Endothelial cell of umbilical vein (primary cell): ENCODE measurements at regions not wholly inside any gene's neighbourhood (a gene's known extent, or its start where the extent isn't known, plus 50 kb on each side); places are given as distances from the start of the nearest gene placed in this dataset.

Experiments
- BruUV-seq: library from RNA; stranded (reverse); fragments of 400-500 nt; replicated peaks from 2 replicates; lab custom pipeline; 2021; lab: Mats Ljungman, UMichigan
- CTCF ChIA-PET: fragments of 300-600, 350-600 bp; sonication (Branson Sonifier 250); formaldehyde crosslinking; loops from one replicate; lab custom pipeline; 2021; ENCODE audit warnings: antibody characterized with exemption, inconsistent platforms; lab: Charles Lee
- POLR2A ChIA-PET: fragments of 300-600, 350-600 bp; sonication (Branson Sonifier 250); formaldehyde crosslinking; loops from one replicate; lab custom pipeline; 2021; ENCODE audit warnings: antibody characterized with exemption, inconsistent platforms; lab: Charles Lee
- DNase-seq: peaks from one replicate; pipeline ENCODE4 v3.0.0-alpha.2; 2011; ENCODE audit warnings: low read depth, low spot score
- FAIRE-seq: peaks from 2 replicates; lab custom pipeline; 2011; peaks lifted over from hg19 to GRCh38; lab: Jason Lieb, UNC
- H2AFZ ChIP-seq: 2 replicates; pipeline ENCODE4 v1.6.0; 2012; ENCODE audit warnings: low read depth, low read length, control low read depth, inconsistent platforms
- H3K27ac ChIP-seq: 2 replicates; pipeline ENCODE4 v1.5.1; 2011; ENCODE audit warnings: low read depth, mild to moderate bottlenecking, control low read depth, low read length, moderate library complexity; ENCODE audit not compliant: insufficient read depth
- H3K27me3 ChIP-seq, 2 experiments: 2 replicates each; pipeline versions ENCODE4 v1.6.0 to v1.6.1; 2011; ENCODE audit warnings: low read length in 2 of 2, mixed read lengths in 1 of 2; ENCODE audit not compliant: control insufficient read depth in 2 of 2, insufficient read depth in 2 of 2
- H3K36me3 ChIP-seq, 2 experiments: 2 replicates in 1 of 2; 3 replicates in 1 of 2; pipeline ENCODE4 v1.5.1; 2011; ENCODE audit warnings: low read length in 2 of 2, mild to moderate bottlenecking in 1 of 2, moderate library complexity in 1 of 2; ENCODE audit not compliant: control insufficient read depth in 2 of 2, insufficient read depth in 2 of 2; ENCODE audit errors: extremely low read depth in 1 of 2
- H3K4me1 ChIP-seq: 3 replicates; pipeline ENCODE4 v1.5.1; 2011; ENCODE audit warnings: mild to moderate bottlenecking, low read length; ENCODE audit not compliant: control insufficient read depth, insufficient read depth; ENCODE audit errors: extremely low read depth
- H3K4me2 ChIP-seq: 2 replicates; pipeline ENCODE4 v1.6.1; 2011; ENCODE audit warnings: low read length, control low read depth, mixed read lengths; ENCODE audit not compliant: insufficient read depth
- H3K4me3 ChIP-seq, 3 experiments: fragments of 200-600 bp in 1 of 3; sonication (generic), shearing (Covaris generic) in 1 of 3; replicated peaks in 1 of 3; 2 replicates each; pipeline ENCODE4 v1.5.1; 2011 to 2016; ENCODE audit warnings: control low read depth in 3 of 3, low read length in 3 of 3, mild to moderate bottlenecking in 2 of 3, inconsistent platforms in 1 of 3, low read depth in 1 of 3, moderate library complexity in 1 of 3; ENCODE audit not compliant: insufficient read depth in 1 of 3
- H3K79me2 ChIP-seq: 2 replicates; pipeline ENCODE4 v1.6.0; 2012; ENCODE audit warnings: low read length, inconsistent platforms; ENCODE audit not compliant: control insufficient read depth, insufficient read depth
- H3K9ac ChIP-seq: replicated peaks from 2 replicates; pipeline ENCODE3; 2011; ENCODE audit warnings: low read length, control low read depth; ENCODE audit not compliant: insufficient read depth; ENCODE audit errors: extremely low read depth
- H3K9me1 ChIP-seq: replicated peaks from 3 replicates; pipeline ENCODE4 v1.6.0; 2011; ENCODE audit warnings: mild to moderate bottlenecking, low read length; ENCODE audit not compliant: control insufficient read depth, insufficient read depth; ENCODE audit errors: extremely low read depth
- H3K9me3 ChIP-seq: replicated peaks from 2 replicates; pipeline ENCODE4 v1.5.1; 2012; ENCODE audit warnings: low read length, inconsistent platforms; ENCODE audit not compliant: control insufficient read depth, insufficient read depth
- H4K20me1 ChIP-seq: replicated peaks from 2 replicates; pipeline ENCODE3; 2011; ENCODE audit warnings: mild to moderate bottlenecking, low read length; ENCODE audit not compliant: control insufficient read depth, insufficient read depth; ENCODE audit errors: extremely low read depth
- EZH2 ChIP-seq: IDR thresholded peaks from 2 replicates; pipeline ENCODE4 v1.6.1; 2012; ENCODE audit warnings: borderline replicate concordance, low read depth, mild to moderate bottlenecking, moderate library complexity, low read length, inconsistent platforms; ENCODE audit not compliant: severe bottlenecking
- FOS ChIP-seq: IDR thresholded peaks from 2 replicates; pipeline ENCODE4 v1.6.1; 2011; ENCODE audit warnings: mild to moderate bottlenecking, low read length, moderate library complexity, borderline replicate concordance; ENCODE audit not compliant: insufficient read depth
- GATA2 ChIP-seq: IDR thresholded peaks from 2 replicates; pipeline ENCODE4 v1.7.0; 2011; ENCODE audit warnings: low read depth, mild to moderate bottlenecking, moderate library complexity, mixed read lengths, low read length; ENCODE audit not compliant: insufficient read length, insufficient read depth
- JUN ChIP-seq: IDR thresholded peaks from 2 replicates; pipeline ENCODE4 v1.6.1; 2011; ENCODE audit warnings: borderline replicate concordance, low read depth; ENCODE audit not compliant: insufficient read length, insufficient read depth
- MYC ChIP-seq: IDR thresholded peaks from one replicate; pipeline ENCODE4 v1.6.1; 2011; ENCODE audit warnings: mild to moderate bottlenecking, low read depth, low read length
- POLR2A ChIP-seq: IDR thresholded peaks from 2 replicates; pipeline ENCODE4 v1.6.1; 2012; ENCODE audit warnings: low read depth, mild to moderate bottlenecking, control low read depth, low read length
- POLR2AphosphoS5 ChIP-seq: IDR thresholded peaks from 2 replicates; pipeline ENCODE4 v1.6.1; 2012; ENCODE audit warnings: low read depth, mild to moderate bottlenecking, control low read depth, low read length, moderate library complexity; ENCODE audit not compliant: insufficient read depth
- dilution Hi-C: fragments of 300-500 bp; cut with MboI; formaldehyde crosslinking; loops from one replicate; pipeline ENCODE4 v1.15.0; 2019; ENCODE audit warnings: low sequenced_read_pairs; ENCODE audit not compliant: extremely low pct_ligation_motif_present
- intact Hi-C: fragments of 100-400 bp; cut with micrococcal nuclease; formaldehyde crosslinking; loops from one replicate; pipeline ENCODE4 v1.10.0; 2022
- TF ChIP-seq, protein P1 (sequence below), 2 donors: IDR thresholded peaks; 1 replicate in 1 of 2; 2 replicates in 1 of 2; pipeline ENCODE4 v1.5.1; 2011; ENCODE audit warnings: low read length in 2 of 2, mild to moderate bottlenecking in 2 of 2, moderate library complexity in 2 of 2, control low read depth in 1 of 2, inconsistent platforms in 1 of 2, low read depth in 1 of 2; ENCODE audit not compliant: insufficient read depth in 1 of 2; ENCODE audit errors: extremely low read depth in 1 of 2
- TF ChIP-seq, protein P2 (sequence below): IDR thresholded peaks from 2 replicates; pipeline ENCODE4 v1.6.1; 2011; ENCODE audit not compliant: insufficient read depth, insufficient read length

DNA sequence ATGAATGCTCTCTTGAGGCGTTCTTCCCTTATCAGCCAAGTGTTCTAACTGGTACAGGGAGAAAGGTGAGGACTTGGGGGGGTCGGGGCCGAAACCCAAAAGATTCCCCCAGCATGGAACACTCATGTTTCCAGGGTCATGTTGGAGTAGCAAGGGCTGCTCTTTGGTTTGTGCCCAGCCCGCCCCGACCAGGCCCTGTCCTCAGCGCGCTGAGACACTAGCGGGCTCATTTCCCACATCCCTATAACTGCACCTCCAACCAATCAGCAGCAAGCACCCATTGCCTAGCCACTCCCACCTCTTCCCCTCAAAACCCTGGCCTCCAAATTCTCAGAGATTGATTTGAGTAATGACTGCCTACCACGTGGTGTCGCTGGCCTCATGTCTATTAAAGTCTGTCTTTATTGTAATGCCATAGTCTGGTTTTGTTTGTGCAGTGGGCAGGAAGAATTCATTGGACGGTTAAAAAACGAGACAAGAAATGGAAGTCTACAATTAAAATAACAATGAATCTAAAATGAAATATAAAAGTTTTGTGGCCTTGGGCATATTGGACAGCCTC is 1928.4 kb downstream of the STIM2 start:
- ChIA-PET POLR2A (no interaction called here), CTCF (no interaction called here)
- Histone ChIP-seq H3K4me2 (no peak overlapping the region), H3K4me1 (no peaks in the 10 kb centered on the region), H3K36me3 (no peaks in the 10 kb centered on the region), H3K4me3 (no peak overlapping the region), H2AFZ (no peak overlapping the region), H3K9me1 (no peaks in the 10 kb centered on the region), H3K9ac (no peak overlapping the region), H3K27me3 (no peaks in the 10 kb centered on the region), H4K20me1 (no peaks in the 10 kb centered on the region), H3K9me3 (no peaks in the 10 kb centered on the region), H3K79me2 (no peaks in the 10 kb centered on the region), H3K27ac (no peak overlapping the region)
- BruUV-seq, result no TSS peak
- DNase-seq (no peak), FAIRE-seq (no peak)
- intact Hi-C loops (no loop called here), dilution Hi-C loops (no loop called here)
- no peak for TF ChIP-seq GATA2
- TF ChIP-seq, protein P1, sequence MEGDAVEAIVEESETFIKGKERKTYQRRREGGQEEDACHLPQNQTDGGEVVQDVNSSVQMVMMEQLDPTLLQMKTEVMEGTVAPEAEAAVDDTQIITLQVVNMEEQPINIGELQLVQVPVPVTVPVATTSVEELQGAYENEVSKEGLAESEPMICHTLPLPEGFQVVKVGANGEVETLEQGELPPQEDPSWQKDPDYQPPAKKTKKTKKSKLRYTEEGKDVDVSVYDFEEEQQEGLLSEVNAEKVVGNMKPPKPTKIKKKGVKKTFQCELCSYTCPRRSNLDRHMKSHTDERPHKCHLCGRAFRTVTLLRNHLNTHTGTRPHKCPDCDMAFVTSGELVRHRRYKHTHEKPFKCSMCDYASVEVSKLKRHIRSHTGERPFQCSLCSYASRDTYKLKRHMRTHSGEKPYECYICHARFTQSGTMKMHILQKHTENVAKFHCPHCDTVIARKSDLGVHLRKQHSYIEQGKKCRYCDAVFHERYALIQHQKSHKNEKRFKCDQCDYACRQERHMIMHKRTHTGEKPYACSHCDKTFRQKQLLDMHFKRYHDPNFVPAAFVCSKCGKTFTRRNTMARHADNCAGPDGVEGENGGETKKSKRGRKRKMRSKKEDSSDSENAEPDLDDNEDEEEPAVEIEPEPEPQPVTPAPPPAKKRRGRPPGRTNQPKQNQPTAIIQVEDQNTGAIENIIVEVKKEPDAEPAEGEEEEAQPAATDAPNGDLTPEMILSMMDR (IDR thresholded peaks at IDR 0.05; ENCODE audit: extremely low read depth in 1 of 2, insufficient read depth in 1 of 2, low read depth in 1 of 2, low read length in 2 of 2), result no peak
- TF ChIP-seq EZH2, result no peak
- TF ChIP-seq, protein P2, sequence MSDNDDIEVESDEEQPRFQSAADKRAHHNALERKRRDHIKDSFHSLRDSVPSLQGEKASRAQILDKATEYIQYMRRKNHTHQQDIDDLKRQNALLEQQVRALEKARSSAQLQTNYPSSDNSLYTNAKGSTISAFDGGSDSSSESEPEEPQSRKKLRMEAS, result no peak
- TF ChIP-seq FOS, result no peak
- no peak for TF ChIP-seq POLR2AphosphoS5
- no peak for TF ChIP-seq MYC
- TF ChIP-seq POLR2A, result no peak
- no peak for TF ChIP-seq JUN
